ENCODE measurements at regions not wholly inside any gene's neighbourhood (a gene's known extent, or its start where the extent isn't known, plus 50 kb on each side); places are given as distances from the start of the nearest gene placed in this dataset.
A peak's percentile ranks its signal among the peaks of the same experiment; 100 is the strongest.

DNA sequence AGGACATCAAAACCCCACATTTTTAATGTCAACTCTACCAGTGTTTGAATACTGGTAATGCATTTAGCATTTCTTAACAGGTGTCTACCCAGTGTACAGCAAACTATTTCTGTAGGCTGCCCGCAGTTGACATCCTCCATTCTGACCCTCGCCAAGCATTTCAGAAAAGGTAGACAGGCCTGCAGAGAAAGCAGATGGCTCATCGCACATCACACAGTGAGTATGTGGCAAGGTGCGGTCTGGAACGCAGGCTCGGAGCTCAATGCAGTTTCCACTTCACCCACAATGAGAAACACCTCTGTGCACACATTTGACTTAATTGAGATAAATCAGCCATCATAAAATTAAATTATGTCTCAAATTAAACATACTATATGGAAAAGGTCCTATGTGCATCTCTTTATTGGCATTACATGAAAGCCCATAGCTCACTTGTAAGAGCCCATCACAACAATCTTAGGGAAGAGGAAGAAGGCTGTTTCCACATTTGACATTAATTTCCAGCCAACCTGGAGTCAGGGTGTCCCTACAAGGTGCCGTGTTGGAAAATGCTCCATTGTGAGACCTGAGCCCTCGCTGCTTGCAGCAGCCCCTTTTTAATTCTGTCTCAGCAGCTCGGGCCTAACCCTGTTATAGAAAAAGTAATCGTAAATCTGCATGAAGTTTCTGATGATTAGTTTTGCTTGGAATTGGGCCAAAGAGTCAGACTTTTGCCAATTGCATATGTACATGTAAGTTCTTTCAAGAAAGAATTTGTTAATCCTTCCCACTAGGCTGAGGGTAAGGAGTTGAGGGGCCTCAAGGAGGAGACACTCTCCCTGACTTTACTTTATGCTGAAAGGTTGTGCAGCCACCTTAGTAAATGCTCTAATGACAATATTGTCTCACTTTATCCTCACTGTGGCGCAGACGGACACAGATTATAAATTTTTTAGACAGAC is 378.7 kb upstream of the DYNLRB2 start:
- TF ChIP-seq, protein P1, sequence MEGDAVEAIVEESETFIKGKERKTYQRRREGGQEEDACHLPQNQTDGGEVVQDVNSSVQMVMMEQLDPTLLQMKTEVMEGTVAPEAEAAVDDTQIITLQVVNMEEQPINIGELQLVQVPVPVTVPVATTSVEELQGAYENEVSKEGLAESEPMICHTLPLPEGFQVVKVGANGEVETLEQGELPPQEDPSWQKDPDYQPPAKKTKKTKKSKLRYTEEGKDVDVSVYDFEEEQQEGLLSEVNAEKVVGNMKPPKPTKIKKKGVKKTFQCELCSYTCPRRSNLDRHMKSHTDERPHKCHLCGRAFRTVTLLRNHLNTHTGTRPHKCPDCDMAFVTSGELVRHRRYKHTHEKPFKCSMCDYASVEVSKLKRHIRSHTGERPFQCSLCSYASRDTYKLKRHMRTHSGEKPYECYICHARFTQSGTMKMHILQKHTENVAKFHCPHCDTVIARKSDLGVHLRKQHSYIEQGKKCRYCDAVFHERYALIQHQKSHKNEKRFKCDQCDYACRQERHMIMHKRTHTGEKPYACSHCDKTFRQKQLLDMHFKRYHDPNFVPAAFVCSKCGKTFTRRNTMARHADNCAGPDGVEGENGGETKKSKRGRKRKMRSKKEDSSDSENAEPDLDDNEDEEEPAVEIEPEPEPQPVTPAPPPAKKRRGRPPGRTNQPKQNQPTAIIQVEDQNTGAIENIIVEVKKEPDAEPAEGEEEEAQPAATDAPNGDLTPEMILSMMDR (IDR thresholded peaks at IDR 0.05) = no peak
- no peak for TF ChIP-seq POLR2A (IDR thresholded peaks at IDR 0.05)
- Histone ChIP-seq H3K27ac (no peak overlapping the region), H3K27me3 (no peaks in the 10 kb centered on the region), H3K9me3 (no peaks in the 10 kb centered on the region), H3K36me3 (no peaks in the 10 kb centered on the region), H3K4me1 (no peaks in the 10 kb centered on the region), H3K4me3 (no peak overlapping the region)
- DNase-seq (no peak), ATAC-seq (no peak)
- WGBS, 4 donors = 78 to 86% (median 81%) methylated on average over 12 of the region's 12 CpGs
- intact Hi-C loops (cut with DNase I) = no loop called here

DNA sequence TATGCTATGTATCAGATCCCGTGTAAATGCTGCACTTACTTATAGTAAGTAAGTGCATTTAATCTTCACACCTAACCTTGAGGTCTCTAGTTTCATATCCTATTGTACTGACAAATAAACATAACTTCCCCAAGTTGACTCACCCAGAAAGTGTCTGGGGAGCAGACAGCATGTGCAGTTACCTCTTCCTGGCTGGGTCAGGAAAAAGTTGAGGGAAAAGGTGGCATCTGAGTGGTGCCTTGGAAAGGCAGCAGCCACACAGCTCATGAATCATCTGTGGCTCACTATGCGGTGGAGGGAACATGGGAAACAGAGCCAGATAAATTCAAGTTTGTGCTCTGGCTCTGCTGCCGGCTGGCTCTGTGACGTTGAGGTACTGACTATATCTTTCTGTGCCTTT is 382.0 kb upstream of the DYNLRB2 start:
- ATAC-seq (no peak), DNase-seq (no peak)
- WGBS, 4 donors = 73 to 89% (median 81%) methylated on average over 4 of the region's 4 CpGs
- Histone ChIP-seq H3K27me3 (no peaks in the 10 kb centered on the region), H3K9me3 (no peaks in the 10 kb centered on the region), H3K4me3 (no peak overlapping the region), H3K27ac (no peak overlapping the region), H3K4me1 (no peaks in the 10 kb centered on the region), H3K36me3 (no peaks in the 10 kb centered on the region)
- no peak for TF ChIP-seq POLR2A (IDR thresholded peaks at IDR 0.05)
- TF ChIP-seq, protein P1 (IDR thresholded peaks at IDR 0.05) = no peak
- intact Hi-C loops (cut with DNase I) = no loop called here

DNA sequence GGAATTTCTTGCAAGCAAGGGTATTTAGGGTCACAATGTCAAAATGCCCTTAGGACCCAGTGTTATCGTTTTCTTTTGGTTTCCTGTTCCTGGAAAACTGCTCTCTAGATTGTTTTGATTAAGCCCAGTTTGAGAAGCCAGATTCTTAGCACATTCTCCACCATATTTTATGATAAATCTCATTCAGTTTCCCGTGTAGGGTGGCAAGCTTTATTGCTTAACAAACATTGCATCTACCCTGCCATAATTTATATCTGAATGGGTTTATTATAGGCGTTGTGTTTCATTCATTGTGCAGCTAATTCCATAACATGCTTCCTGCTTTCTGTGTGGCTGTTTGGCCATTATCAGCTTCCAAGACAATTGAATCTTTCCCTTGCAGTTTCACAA is 389.1 kb upstream of the DYNLRB2 start:
- Histone ChIP-seq H3K4me3 (no peak overlapping the region), H3K27ac (no peak overlapping the region), H3K4me1 (peaks cover 0 to 8% (median 0%) of the 10 kb centered on the region in 12 donors), H3K27me3 (peaks cover 0 to 5% (median 0%) of the 10 kb centered on the region in 9 donors), H3K36me3 (no peaks in the 10 kb centered on the region), H3K9me3 (no peaks in the 10 kb centered on the region)
- TF ChIP-seq, protein P1 (IDR thresholded peaks at IDR 0.05) = no peak
- TF ChIP-seq POLR2A (IDR thresholded peaks at IDR 0.05) = no peak
- ATAC-seq (no peak), DNase-seq (no peak)
- intact Hi-C loops (cut with DNase I) = no loop called here
- WGBS, 4 donors = 30 to 40% (median 34%) methylated on average over 3 of the region's 3 CpGs

DNA sequence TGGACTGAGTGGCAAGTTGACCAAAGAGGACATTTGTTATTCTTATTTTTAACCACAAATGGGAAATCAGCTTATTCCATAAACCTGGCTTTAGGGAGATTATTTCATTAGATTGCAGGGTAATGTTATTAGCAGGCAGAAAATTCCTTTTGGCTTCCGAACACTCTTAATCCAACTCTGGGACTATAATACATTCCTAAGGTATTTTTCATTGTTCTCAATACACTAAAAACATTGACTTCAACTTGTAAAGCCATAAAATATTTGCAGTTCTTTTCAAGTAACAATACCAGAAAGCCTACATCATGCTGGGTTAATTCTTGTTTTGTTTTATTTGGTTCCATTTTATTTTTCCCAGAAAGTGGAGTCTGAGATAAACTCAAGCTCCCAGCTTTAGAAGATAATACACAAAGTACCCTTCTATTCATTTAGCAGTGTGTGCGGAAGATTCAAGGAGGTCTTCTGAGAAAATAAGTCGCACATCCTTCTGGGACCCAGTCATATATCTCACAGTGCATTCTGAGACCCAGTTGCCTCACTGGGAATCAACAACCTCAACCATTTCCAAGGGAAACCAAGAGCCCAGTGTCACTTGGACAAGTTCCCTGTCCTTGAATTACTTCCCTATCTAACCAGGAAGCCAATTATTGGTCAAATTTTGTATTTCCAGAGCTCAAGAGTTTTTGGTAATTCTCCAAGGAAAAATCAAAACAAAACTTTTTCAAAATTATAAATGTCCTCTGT is 389.6 kb upstream of the DYNLRB2 start:
- 62 to 82% (median 68%) methylated on average over 3 of the region's 3 CpGs for WGBS, 4 donors
- no peak overlapping the region for H3K4me3 ChIP-seq
- no peak for ATAC-seq
- DNase-seq = no peak
- H3K27me3 ChIP-seq = peaks cover 0 to 5% (median 0%) of the 10 kb centered on the region in 9 donors
- no peaks in the 10 kb centered on the region for H3K36me3 ChIP-seq
- intact Hi-C loops (cut with DNase I) = no loop called here
- peaks cover 0 to 8% (median 0%) of the 10 kb centered on the region in 12 donors for H3K4me1 ChIP-seq
- TF ChIP-seq, protein P1 (IDR thresholded peaks at IDR 0.05) = no peak
- no peak for TF ChIP-seq POLR2A (IDR thresholded peaks at IDR 0.05)
- H3K9me3 ChIP-seq = no peaks in the 10 kb centered on the region
- H3K27ac ChIP-seq = peak overlapping the region in 1 of 12 donors; percentile 11
